ENCODE measurements at regions not wholly inside any gene's neighbourhood (a gene's known extent, or its start where the extent isn't known, plus 50 kb on each side); places are given as distances from the start of the nearest gene placed in this dataset.

DNA sequence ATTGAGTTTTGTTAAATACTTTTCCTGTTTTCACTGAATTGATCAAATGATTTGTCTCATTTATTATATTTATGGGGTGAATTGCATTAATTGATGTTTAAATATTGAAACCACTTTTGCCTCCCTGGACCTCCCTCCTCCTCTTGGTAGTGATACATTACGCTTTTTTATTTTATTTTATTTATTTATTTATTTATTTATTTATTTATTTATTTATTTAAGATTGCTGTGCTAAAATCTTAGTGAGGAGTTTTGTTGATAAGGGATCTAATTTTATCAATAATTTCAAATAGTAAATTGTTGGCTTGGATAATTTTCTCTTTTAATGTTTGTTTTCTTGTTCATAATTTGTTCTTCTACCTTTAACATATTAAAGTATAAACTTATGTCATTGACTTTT, 1281.0 kb upstream of the NXPH2 start:
- DNase-seq: no peak

DNA sequence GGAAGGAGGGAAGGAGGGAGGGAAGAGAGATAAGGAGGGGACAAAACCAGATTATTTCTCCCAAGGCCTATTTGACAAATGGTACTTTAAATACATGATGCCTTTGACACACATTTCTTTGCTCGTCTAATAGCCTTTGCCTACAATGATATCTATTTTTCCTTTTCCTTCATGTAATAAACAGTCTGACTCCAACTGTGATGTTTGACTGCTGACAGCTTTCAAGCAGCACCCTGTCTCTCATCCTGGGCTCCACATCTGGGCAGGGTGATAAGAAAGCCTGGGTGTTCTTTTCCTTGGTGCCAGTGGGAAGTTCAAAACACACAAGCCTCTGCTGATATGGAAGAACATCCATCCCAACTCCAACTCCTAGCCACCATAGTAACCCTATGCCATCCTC, 1277.7 kb upstream of the NXPH2 start:
- no peak for DNase-seq

DNA sequence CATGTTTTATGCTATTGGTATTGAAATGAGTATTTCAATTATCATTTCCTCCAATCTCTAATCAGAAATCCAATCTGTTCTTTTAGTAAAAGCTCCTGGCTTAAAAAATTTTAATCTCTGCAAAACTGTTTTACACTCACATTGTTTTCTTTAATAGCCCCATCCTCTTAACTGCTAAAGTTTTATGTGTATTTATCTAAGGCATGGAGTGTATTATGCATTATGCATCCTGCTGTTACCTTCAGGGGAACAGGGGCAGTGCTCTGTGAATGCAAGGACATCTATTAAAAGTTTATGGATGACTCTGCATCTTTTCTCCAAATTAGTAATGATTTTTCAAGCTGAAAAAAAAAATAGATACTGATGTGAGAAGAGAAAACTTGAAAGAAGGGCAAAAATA, 1261.6 kb upstream of the NXPH2 start:
- no peak for DNase-seq

DNA sequence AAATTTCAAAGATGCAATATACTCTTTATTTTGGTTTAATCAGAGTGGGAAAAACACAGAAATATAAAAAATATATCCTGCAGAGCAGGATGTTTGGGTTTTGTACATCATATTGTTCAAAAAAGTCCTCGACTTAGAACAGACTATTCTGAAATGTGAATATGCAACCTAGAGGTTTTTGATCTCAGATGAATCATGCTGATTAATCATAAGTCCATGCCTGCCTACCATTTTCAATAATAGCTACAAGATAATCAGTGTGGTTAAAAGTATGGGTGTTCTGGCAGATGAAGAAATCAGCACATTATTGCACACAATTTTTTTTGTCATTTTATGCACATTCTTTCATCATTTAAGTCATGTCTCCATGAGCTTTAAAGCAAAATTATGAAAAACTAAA, 1261.0 kb upstream of the NXPH2 start:
- no peak for DNase-seq

DNA sequence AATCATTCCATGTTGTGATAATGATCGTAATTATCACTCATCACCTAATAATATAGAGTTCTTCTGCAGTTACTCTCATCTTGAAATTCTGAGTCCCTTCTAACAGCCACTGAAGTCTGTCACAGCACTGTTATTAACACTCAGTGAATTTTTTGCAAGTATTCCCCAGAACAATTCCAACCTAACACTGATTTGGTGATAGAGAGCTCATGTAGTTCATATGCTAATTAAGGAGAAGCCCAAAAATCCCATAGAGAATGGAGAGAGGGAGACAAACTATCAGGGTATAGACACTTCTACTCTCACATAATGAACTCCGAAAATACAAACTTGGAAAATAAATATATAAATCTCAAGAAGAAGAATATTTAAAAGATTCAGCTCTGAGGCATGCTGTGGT, 1253.4 kb upstream of the NXPH2 start:
- DNase-seq: no peak

DNA sequence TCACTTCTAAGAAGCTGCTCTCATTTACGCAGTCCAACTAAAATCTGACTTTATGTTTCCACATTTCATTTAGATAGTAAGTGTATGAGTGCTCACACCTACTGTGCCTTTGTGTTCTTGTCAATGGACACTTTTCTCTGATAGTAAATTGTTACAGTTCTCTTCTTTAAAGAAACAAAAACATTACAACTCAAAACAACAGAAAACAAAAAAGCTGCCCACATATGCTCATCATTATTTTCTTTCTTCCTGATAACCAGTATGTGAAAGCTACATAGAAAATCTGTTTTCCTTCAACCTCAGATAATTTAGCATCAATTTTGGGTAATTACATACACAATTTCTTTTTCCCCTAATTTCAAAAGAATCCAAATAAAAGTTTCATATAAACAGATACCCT, 1247.8 kb upstream of the NXPH2 start:
- DNase-seq: no peak

DNA sequence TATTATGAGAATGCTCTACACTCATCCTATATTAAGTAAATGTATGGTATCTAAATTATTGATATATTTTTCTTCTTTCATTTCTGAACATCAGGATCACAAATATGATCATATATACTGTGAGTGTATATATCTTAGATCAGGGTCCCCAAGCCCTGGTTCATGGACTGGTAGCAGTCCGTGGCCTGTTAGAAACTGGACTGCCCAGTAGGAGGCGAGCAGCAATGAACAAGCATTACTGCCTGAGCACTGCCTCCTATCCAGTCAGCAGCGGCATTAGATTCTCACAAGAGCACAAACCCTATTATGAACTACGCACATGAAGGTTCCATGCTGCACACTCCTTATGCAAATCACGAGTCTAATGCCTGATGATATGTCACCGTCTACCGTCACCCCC, 1247.1 kb upstream of the NXPH2 start:
- peak in 1 of 2 experiments; percentile 29 for DNase-seq

DNA sequence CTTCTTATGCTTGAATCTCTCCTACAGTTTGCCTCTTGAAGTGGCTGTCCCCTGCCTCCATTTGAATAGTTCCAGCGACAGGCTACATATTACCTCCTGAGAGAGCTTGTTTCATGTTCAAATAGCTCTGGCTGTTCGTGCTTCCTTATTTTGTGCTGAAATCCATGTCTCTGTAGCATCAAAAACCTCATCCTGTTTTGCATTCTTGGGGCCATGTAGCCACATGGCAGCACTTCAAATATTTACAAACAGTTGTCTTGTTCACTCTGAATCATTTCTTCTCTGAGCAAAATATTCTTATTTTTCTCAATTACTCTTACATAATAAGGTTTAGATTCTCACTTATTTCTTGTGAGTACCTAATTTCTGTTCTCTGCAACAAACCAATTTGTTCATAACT, 1243.1 kb upstream of the NXPH2 start:
- no peak for DNase-seq

DNA sequence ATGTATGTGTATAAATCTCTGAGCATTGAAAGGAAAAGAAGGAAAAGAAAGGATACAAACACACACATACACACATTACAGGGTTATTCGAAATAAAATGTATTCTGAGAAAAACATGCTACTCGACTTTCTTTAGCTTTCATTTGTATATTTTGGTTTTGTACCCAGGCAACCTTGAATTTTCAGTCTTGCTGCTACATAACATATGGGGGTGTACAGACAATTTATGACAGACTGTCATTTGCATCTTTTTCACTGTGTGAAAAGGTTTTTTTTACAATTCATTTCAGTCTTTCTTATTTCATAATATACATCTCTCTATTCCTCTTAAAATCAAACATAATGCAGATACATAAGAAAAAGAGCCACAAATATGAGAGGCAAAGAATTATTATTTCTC, 1238.4 kb upstream of the NXPH2 start:
- DNase-seq: no peak

DNA sequence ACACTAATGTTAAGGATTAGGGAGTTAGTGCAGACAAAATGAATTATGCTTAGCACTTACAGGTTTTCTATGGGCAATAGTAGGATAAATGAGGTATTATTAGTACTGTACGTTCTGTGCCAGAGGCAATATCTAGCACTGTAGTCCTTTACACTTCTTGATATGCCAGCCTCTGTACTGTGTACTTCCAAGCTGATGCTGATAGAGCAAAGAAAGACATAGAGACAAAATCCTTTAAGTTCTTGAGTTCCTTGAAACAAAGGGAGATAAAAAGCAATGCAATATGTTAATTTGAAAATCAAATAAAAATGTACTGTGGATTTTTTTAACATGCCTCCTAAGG, 1234.0 kb upstream of the NXPH2 start:
- no peak for DNase-seq

DNA sequence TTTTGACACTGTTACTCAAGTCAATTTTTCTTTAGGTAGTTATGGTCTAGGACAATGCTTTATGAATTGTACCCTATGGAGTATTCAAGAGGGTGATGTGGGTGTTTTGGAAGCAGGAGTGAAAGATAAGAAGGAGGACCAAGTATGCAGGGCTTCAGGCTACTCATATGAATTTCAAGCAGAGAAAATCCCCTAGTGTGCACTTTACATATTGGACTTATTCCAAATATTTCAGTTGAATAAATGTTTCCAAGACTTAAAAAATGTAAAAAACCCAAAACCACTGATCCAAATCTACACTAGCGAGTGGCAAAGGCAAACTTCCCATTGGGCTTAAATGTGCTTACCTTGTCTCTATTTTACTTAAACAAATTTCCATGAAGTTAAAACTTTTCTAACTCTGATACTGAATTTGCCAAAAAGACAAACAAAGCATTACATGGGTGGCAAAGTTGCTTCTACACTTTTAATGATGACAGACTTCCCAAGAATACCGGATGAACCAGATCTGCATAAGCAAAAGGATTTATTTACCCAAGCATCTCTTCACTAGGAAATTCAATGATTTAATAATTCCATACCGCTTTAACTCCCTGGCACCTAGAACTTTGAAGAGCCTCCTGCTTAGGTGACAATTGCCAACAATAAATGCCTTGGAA, 1233.5 kb upstream of the NXPH2 start:
- no peak for DNase-seq

DNA sequence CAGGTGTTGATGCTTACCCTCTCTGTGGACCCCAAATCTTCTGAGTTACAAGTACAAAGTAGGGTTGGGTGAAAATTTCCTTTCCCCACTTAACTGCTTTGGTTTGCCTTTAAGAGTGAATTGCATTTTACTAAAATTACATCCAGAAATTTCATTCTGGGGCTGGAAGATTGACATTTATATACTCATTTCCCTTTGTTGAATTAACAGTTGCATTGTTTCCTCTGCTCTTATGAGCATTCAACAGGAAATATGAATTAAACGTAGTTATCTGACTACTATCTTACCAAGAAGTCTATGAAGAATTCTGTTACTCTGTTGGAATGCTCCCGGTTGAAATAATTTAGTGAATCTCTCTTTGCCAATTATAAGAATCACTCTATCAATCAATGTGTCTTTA, 1231.1 kb upstream of the NXPH2 start:
- DNase-seq: no peak

DNA sequence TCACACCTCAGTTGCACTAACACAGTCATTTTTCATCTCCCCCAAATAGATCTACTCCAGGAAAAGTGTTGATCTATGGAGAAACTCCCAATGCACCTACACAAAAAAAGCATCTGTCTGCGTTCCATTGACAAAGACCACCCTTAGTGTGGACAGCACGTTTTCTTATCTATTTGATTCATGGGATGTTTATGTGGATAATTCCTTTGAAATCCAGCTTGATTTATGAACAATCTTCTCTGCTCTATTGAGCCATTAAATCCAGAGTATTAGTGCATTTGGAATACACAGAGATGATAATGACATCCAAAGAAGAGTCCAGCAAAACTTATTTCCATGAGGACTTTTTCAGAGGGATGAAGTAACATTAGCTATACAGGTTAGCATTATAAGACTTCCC, 1221.9 kb upstream of the NXPH2 start:
- DNase-seq: no peak

DNA sequence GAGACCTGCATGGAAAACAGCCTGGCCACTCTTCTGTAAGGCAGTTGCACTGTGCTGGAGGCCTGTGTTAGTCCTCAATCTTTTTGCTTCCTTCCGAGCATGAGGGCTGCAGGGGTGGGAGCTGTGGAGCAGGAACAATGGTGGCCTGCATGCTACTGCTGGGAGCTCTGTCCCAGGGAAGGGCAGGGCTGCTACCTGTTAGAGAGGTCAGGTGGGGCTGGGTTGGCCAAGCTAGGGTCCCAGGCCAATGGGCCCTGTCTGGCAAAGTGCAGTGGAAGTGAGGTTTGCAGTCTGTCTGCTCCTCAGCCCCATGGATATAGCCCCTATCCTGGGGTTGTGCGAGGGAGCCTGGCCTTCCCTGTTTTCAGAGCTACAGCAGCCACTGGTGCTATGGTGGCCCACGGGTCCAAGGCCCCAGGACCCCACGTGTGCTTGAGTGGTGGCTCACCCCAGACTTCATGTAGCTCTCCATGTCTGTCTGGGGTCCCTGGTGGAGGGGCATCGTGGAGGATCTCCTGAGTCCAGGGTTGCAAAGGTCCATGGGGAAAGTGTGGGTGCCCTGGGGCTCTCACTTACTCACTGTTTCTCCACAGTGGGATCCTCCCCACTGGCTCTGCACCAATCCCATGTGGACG, 1212.6 kb upstream of the NXPH2 start:
- no peak for DNase-seq

DNA sequence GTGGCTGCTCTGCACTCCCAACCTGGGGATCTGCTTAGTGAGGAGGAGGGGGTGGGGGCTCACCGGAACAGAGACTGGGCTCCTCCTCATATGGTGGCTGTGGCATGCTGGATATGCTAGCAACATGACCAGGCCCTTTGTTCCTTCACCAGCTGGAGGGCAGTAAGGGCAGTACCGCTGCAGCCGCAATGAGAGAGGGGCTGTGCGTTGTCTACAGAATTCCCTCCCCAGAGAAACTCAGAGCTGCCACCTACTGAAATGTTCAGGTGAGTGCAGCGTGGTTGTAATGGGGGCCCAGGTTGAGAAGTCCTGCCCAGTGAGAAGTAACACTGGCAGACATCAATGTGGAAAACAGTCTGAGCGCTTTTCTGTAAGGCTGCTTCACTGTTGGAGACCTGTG, 1211.9 kb upstream of the NXPH2 start:
- peak in 1 of 2 experiments; percentile 4 for DNase-seq

DNA sequence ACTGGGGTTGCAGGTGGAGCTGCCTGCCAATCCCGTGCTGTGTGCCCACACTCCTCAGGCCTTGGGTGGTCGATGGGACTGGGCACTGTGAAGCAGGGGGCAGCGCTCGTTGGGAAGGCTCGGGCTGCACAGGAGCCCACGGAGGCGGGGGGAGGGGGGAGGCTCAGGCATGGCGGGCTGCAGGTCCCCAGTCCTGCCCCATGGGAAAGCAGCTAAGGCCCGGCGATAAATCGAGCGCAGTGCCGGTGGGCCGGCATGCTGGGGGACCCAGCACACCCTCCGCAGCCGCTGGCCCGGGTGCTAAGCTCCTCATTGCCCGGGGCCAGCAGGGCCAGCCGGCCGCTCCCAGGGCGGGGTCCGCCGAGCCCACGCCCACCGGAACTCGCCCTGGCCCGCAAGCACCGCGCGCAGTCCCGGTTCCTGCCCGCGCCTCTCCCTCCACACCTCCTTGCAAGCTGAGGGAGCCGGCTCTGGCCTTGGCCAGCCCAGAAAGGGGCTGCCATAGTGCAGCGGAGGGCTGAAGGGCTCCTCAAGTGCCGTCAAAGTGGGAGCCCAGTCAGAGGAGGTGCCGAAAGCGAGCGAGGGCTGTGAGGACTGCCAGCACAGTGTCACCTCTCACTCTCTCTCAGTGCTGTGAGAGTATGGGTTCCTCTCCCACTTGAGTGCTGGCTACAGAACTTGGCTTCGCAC, 1210.6 kb upstream of the NXPH2 start:
- DNase-seq: no peak

DNA sequence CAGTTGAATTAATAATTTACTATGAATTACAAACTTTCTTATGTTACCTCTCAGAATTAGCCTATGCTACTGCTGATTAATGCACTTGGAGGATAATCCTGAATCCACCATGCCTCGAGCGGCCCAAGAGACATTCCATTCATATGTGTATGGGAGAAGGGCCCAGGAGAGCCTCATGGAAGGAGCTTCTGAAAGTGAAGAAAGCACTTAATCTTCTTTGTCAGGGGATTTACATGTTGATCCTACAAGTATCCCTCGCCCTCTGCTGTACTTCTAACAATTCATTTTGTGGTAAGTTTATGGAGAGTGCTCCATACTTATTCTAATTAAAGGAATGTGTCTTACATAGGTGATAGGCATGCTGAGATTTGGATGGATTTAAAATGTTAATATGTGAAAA, 1189.1 kb upstream of the NXPH2 start:
- no peak for DNase-seq

DNA sequence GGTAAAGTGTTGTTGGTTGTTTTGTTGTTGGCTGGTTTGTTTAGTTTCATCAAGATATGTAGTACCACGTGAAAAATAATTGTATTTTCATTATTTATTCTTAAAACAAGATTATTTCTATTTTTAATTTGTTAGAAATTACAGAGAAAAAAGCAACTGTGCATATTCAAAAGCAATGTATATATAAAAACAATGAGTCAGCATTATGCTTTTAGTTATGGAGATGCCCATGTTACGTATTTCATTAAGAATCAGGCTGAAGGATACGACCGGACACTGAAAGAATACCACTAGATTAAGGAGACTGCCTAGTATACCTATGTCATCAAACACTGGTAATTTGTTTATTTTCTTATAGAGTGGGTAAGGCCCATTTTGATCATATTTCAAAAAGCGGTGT, 1188.4 kb upstream of the NXPH2 start:
- no peak for DNase-seq

DNA sequence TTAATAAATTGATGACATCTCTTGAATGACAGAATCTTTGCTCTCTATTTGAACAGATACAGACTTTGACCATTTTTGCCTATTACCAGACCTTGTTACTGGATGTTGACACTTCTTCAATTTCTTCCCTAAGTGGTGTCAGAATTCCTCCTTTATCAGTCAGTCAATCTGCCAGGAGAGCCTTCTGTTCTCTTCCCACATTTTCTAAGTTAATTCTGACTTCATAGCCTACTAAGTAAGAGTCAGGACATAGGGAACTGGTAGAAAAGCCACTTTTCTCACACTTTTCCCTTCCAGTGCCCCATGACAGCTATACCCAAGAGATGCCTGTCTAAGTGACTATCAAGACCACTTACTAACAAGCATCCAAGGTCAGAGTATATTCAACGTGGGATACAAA, 1187.5 kb upstream of the NXPH2 start:
- DNase-seq: no peak

DNA sequence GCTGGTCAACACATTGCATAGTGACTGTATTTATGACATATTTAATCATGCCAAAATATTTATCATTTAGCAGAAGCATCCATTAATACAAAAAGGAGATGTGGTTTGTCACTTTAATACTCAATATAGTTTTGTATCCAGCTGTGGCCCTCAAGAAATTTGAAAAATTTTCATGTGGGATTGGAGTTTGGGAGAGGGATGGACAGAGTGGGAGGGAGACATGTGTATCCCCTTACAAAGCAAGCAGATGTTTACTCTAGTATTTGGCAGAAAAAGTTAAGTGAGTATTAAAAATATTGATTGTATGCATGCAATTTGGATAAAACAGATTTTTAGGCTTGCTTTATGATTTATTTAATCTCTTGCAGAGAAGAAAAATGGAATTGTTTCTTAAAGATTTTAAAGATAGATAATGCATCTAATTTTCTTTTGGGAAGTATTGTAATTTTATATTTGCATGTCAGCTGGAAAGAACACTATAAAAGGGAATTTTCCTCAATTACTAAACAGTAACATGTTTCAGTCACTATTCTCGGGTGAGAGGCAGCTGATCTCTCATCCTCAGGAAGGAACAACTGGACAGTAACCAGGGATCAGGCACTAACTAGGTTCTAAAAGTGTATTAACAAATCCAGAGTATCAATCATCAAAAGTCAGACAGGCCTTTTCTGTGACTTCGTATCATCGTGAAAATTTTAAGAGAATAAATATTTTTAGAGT, 1184.7 kb upstream of the NXPH2 start:
- DNase-seq: peak in 1 of 2 experiments; percentile 13

DNA sequence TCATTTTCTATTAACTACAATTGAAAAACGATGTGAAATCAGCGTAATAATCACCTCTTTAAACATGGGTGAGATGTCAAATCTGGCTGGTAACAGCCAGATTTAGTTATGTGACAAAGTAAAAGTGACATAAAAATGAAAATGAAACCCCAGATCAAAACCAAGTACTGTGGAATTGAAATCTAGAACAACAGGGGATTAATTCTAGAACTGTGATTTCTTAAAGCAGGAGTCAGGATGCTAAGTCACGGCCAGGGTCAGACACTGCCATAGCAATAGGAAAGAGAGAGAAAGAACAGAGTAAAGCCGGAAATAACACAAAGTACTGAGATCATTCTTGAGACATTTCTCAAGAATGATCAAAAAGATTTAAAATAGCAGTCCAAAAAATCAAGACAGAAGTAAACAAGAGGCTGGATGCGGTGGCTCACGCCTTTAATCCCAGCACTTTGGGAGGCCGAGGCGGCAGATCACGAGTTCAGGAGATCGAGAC, 1183.7 kb upstream of the NXPH2 start:
- DNase-seq: no peak

DNA sequence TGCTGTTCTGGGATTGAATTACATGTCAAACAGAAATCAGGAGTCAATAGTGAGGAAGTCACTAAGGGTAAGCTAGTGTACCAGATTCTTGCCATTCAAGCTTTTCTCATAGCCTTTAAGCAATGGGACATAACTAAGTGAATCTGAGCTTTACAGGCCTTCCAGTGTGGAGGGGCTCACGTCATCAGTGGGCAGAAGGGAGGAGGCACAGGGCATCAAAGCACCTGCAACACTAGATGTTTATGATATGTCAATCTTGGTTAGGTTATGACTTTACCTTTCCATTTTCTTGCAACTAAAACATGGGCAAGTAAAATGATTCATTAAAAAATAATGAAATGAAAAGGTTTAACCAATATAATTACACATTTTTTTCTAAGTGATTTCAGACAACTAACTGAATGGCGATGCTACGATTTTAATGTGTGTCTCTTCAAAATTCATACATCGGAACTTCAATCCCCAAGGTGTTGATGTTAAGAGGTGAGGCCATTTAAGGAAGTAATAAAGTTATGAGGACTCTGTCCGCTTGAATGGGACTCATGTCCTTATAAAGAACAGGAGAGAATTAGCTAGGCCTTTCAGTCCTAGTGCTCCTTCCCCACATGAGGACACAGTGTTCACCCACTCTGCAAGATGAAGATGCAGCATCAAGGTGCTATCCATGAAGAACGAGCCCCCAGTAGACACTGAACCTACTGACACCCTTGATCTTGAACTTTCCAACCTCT, 1169.2 kb upstream of the NXPH2 start:
- no peak for DNase-seq

DNA sequence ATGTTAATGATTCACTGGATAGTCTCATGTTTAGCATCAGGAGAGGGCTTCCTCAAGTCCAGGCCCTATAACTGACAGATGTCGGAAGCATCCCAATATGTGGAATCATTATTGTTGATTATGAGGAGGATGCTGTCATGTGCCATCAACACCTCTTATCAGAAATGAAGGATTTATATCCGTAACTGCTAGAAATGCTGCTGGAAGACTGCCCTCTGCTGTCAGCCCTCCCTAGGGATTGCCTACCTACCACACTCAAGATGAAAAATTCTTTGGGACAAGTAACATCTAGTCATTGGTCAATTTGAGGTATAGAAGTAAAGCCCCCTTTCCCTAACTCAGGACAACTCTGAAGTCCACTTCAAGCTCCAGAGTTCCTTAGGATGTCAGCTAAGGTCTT, 1166.5 kb upstream of the NXPH2 start:
- DNase-seq: no peak
